ENCODE measurements at regions not wholly inside any gene's neighbourhood (a gene's known extent, or its start where the extent isn't known, plus 50 kb on each side); places are given as distances from the start of the nearest gene placed in this dataset.

- TF ChIP-seq CHD7 (IDR thresholded peaks at IDR 0.05; ENCODE audit: insufficient replicate concordance, low read length) (no peak), RAD21 (IDR thresholded peaks at IDR 0.05 in 1 of 2, conservative IDR thresholded peaks at IDR 0.05 in 1 of 2; ENCODE audit: low read depth in 2 of 2, low read length in 2 of 2) (no peak), RXRA (IDR thresholded peaks at IDR 0.05; ENCODE audit: insufficient read depth, low read depth, low read length) (no peak), BCL11A (IDR thresholded peaks at IDR 0.05; ENCODE audit: low read depth in 2 of 2, low read length in 2 of 2) (no peak), SRF (IDR thresholded peaks at IDR 0.05; ENCODE audit: low read depth, low read length) (no peak)
Observed at GRCh38 chr12:111040690-111041089, 120.3 kb upstream of the MYL2 start (continued).
